Vagina (tissue), 2 donors: ENCODE measurements at regions not wholly inside any gene's neighbourhood (a gene's known extent, or its start where the extent isn't known, plus 50 kb on each side); places are given as distances from the start of the nearest gene placed in this dataset.

Experiments used
- POLR2A ChIP-seq, 2 donors: fragments of 450-650 bp; IDR thresholded peaks; one replicate each; pipeline ENCODE4 v1.6.1; 2017; ENCODE audit warnings: antibody characterized with exemption in 2 of 2, mild to moderate bottlenecking in 2 of 2, moderate library complexity in 2 of 2
- TF ChIP-seq, protein P1 (sequence below), 3 experiments: fragments of 450-650 bp in 2 of 3; fragments of 200-600 bp in 1 of 3; sonication (generic) in 1 of 3; IDR thresholded peaks; one replicate each; pipeline ENCODE4 v1.5.1; 2017 to 2019; ENCODE audit warnings: antibody characterized with exemption in 3 of 3, mild to moderate bottlenecking in 2 of 3, moderate library complexity in 2 of 3

DNA sequence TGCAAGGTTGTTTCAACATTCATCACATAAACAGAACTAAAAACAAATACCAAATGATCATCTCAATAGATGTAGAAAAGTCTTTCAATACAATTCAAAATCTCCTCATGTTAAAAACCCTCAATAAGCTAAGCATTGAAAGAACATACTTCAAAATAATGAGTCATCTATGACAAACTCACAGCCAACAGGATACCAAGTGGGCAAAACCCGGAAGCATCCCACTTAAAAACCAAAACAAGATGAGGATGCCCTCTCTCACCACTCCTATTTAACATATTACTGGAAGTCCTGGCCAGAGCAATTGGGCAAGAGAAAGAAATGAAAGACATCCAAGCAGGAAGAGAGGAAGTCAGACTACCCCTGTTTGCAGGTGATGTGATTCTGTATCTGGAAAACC is 992.2 kb upstream of the PIK3C3 start:
- no peak for TF ChIP-seq POLR2A (IDR thresholded peaks at IDR 0.05)
- TF ChIP-seq, protein P1, sequence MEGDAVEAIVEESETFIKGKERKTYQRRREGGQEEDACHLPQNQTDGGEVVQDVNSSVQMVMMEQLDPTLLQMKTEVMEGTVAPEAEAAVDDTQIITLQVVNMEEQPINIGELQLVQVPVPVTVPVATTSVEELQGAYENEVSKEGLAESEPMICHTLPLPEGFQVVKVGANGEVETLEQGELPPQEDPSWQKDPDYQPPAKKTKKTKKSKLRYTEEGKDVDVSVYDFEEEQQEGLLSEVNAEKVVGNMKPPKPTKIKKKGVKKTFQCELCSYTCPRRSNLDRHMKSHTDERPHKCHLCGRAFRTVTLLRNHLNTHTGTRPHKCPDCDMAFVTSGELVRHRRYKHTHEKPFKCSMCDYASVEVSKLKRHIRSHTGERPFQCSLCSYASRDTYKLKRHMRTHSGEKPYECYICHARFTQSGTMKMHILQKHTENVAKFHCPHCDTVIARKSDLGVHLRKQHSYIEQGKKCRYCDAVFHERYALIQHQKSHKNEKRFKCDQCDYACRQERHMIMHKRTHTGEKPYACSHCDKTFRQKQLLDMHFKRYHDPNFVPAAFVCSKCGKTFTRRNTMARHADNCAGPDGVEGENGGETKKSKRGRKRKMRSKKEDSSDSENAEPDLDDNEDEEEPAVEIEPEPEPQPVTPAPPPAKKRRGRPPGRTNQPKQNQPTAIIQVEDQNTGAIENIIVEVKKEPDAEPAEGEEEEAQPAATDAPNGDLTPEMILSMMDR (IDR thresholded peaks at IDR 0.05): no peak
